Urinary bladder (tissue), 3 donors: ENCODE measurements at regions not wholly inside any gene's neighbourhood (a gene's known extent, or its start where the extent isn't known, plus 50 kb on each side); places are given as distances from the start of the nearest gene placed in this dataset.

Source experiments
- DNase-seq: peaks from one replicate; pipeline ENCODE4 v3.0.0-alpha.2; 2015; ENCODE audit errors: extremely low spot score
- H3K27ac ChIP-seq: one replicate; pipeline ENCODE4 v1.5.1; 2013; ENCODE audit warnings: low read depth, mild to moderate bottlenecking, moderate library complexity
- H3K36me3 ChIP-seq: one replicate; pipeline ENCODE4 v1.6.1; 2013; ENCODE audit warnings: mild to moderate bottlenecking, moderate library complexity; ENCODE audit not compliant: insufficient read depth
- H3K4me1 ChIP-seq: one replicate; pipeline ENCODE4 v1.6.1; 2013; ENCODE audit warnings: mild to moderate bottlenecking, moderate library complexity; ENCODE audit not compliant: insufficient read depth
- H3K4me3 ChIP-seq: one replicate; pipeline ENCODE4 v1.5.1; 2013; ENCODE audit warnings: low read depth, low read length
- WGBS: extraction: QIAGEN DNeasy Blood & Tissue Kit; methylation state at CpG from one replicate; pipeline ENCODE4 v1.1.7; 2013; 5-methylcytosine and 5-hydroxymethylcytosine counted together
- donor health status: healthy with polysubstance abuse.
- donor health status: healthy.

DNA sequence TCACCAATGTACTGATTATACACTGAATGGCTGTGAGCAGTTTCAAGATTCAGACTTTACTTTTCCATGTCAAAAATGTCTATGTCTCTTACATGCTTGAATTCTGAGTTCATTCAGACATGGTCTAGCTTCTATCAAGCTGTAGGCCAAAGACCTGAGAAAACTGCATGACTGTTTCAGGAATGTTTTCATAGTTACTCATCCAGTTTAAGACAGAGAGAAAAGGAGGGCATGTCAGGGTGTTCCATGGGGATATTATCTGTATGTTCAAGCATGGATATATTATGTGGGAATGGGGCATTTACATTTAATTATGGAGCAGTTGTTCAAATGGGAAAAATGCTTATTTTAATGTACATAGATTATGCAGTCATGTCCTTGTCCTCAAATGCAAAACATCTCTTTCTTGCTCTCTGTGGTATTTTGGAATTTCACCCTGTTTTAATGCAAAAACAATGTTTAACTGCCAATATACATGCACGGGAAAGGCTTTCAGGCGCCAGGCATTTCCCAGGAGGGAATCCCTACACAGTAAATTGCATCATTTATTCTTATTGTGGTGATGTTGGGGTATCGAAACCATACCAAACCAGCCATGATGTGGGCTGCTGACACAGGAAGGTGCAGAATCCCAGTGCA lies 429.1 kb upstream of the INTU start:
- H3K27ac ChIP-seq: no peak overlapping the region

DNA sequence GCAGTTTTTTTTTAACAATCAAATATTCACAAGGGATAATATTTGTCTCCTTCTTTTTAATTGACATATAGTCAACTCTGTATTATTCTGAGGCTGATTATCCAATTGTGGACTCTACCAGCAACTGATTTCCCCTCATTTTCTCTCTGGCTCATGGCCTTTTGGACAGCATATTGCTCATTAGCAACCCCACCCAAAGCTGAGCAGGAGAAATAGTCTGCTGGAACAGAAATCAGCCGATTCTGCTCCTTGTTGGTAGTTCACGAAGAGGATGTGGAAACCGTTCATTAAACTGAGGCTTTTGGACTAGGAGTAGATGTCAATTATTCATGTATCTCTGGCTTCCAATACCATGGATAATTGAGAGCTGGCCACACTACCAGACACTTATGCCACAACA lies 428.4 kb upstream of the INTU start:
- no peaks in the 10 kb centered on the region for H3K36me3 ChIP-seq
- no peak for DNase-seq
- 53% methylated on average over 3 of the region's 3 CpGs for WGBS
- H3K4me3 ChIP-seq: no peak overlapping the region
- no peak overlapping the region for H3K27ac ChIP-seq
- no peaks in the 10 kb centered on the region for H3K4me1 ChIP-seq

More for the DNA sequence above, 429.1 kb upstream of the INTU start:
- 89% methylated on average over 3 of the region's 3 CpGs for WGBS
- Histone ChIP-seq H3K4me1 (no peaks in the 10 kb centered on the region), H3K36me3 (no peaks in the 10 kb centered on the region), H3K4me3 (no peak overlapping the region)
- no peak for DNase-seq

DNA sequence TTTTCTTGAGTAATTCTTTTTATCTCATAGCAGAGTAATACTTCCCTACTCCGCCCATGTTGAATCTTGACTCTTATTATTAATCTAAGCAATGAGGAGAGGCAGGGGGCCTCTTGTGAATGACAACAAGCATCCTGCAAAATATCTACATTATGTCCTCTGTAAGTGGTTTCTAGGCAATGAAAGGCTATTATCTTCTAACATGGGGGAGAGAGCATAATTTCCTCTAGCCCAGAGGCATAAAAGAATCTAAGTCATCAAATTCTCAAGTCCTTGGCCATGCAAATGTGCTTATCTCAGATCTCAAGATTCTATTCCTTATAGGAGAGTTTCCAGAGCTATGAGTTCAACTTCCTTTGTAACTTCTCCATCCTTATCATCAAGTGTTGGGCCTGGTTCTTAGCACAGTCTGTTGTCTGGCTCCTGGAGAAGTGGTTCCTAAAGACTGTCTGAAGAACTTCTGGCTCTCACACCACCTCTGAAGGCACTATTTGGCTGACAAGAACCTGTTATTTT lies 423.1 kb upstream of the INTU start:
- Histone ChIP-seq H3K4me3 (no peak overlapping the region), H3K4me1 (no peaks in the 10 kb centered on the region), H3K27ac (no peak overlapping the region), H3K36me3 (no peaks in the 10 kb centered on the region)
- WGBS: 97% methylated on average over 1 of the region's 1 CpG
- no peak for DNase-seq

DNA sequence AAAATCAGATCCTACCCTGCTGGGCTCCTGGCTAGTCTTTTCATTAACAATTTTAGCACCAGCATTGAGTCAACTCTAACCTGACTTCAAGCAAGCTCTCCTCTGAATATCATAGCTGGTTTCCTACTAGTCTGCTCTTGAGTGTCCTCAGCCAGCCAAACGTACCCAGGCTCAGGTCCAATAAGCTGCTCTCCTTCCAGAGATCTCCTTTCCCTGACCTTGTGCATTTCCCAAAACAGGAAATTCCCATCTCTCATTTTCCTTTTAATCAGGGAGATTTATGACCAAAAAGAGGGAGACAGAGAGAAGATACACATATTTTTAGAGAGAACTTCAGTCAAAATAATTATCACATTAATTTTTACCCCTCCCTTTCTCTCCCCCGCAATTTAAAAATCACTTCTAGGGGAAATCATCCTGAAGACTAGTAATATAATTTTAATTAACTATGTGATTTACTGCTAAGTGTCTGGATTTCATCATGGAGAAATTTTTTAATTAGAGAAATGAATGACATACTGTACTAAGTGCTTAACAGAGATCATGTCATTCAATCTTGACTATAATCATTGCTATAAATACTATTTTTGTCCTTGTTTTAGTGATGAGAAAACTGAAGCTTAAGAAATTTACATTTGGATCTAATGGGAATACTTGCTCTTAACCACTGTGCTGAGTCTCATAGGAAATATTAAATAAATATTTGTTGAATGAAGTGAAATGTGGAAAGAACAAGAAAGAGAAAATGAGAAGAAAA lies 421.7 kb upstream of the INTU start:
- no peaks in the 10 kb centered on the region for H3K4me1 ChIP-seq
- no peak overlapping the region for H3K4me3 ChIP-seq
- no peak overlapping the region for H3K27ac ChIP-seq
- WGBS: 47% methylated on average over 2 of the region's 2 CpGs
- H3K36me3 ChIP-seq: no peaks in the 10 kb centered on the region
- DNase-seq: no peak

DNA sequence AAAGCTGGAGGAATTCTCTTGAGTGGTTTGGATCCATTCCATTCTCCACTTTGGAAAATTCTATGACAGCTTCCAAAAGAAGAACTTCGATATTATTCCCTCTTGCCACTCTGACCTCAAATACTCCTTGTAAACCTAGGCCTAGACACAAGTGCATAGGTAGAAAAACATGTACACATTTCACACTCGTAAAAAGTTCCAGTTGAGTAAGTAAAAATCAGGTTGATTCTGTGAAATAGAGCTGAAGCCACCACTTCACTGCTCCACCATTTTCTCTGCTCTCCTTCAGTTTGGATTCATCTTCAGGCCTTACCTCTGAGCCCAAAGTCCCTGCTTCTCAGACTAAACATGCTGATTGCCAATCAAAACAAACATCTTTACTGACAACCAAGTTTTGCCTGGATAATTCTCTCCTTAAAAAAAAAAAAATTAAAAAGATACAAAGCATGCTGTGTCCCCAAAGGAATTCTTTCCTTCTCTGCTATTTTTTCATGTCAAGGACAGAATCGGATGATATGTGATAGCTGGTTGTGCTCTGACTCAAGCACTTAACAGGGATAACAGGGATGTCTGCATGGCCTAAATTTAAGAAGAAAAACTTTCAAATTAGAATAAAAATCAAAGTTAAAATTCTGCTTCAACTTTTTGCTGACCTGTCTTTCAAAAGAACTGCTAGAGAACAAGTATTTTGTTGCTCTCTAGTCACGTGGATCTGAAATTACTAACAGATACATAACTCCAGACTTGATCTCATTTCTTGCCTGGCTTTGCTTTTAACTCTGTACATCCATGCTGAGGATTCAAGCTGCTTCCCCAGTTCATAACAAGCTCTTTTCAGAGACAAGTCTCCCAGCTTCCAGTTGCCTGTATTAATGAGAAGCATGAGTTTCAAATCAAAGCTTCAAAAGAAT lies 420.9 kb upstream of the INTU start:
- Histone ChIP-seq H3K27ac (no peak overlapping the region), H3K36me3 (no peaks in the 10 kb centered on the region), H3K4me1 (no peaks in the 10 kb centered on the region), H3K4me3 (no peak overlapping the region)
- DNase-seq: no peak
- 42% methylated on average over 4 of the region's 4 CpGs for WGBS

DNA sequence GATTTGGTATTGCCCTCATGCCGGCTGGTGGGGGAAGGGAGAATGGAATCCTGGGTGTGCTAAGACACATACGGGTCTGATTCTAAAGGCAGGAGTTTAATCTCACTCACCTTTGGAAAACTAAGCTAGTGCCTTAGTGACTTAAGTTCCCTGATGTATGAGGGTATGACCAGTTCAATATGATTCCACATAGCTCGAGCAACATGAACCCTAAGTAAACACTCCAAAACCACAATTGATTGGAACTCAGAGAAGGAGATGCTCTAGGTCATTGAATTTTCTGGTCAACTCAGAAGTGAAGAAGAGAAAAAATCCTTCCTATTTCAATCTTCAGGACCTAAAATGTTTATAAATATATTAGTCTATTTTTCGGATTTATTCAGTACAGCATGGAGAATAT lies 420.1 kb upstream of the INTU start:
- H3K27ac ChIP-seq: no peak overlapping the region
- WGBS: 85% methylated on average over 4 of the region's 4 CpGs
- no peaks in the 10 kb centered on the region for H3K4me1 ChIP-seq

DNA sequence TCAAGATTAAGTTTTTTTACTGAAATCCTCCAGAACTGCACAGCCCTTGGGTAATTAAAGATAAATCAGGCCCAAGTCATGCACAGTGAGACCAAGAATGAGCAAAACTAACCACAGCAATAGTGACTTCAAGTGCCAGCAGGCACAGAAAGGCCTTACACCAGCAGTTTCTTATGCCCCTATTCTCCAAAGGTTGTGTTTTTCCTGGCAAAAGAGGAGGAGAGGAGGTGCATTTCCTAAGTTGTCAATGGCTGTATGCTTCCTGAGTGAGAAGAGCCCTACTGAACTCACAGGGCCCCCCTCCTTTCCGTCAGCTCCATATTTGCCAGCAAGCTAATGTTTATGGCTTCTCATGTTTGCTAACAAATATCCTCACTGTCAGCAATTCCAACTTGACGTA lies 418.7 kb upstream of the INTU start:
- H3K27ac ChIP-seq: peak overlapping the region; percentile 4
- no peaks in the 10 kb centered on the region for H3K4me1 ChIP-seq
- DNase-seq: no peak
- no peaks in the 10 kb centered on the region for H3K36me3 ChIP-seq
- WGBS: 60% methylated on average over 2 of the region's 2 CpGs
- H3K4me3 ChIP-seq: no peak overlapping the region

More for the DNA sequence above, 420.1 kb upstream of the INTU start:
- H3K4me3 ChIP-seq: no peak overlapping the region
- no peak for DNase-seq
- H3K36me3 ChIP-seq: no peaks in the 10 kb centered on the region

DNA sequence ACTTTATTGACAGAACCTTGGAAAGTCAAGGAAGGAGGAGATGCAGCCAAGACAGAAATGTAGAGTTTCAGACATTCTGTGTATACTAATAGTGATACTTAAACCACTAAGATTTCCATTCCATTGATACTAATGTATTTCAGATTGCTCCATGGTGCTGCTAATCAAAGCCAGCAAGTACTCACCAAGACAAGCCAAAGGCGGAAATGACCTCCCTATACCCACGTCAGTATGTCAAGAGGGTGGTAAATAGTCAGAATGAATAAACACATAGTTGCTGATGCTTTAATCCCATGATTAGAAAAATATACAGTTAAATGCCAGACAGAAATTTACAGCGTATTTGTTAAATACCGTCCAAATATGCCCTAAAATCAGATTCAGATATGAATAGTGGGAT lies 417.8 kb upstream of the INTU start:
- Histone ChIP-seq H3K27ac (no peak overlapping the region), H3K4me1 (no peaks in the 10 kb centered on the region), H3K36me3 (no peaks in the 10 kb centered on the region), H3K4me3 (no peak overlapping the region)
- WGBS: 82% methylated on average over 4 of the region's 4 CpGs
- DNase-seq: no peak

DNA sequence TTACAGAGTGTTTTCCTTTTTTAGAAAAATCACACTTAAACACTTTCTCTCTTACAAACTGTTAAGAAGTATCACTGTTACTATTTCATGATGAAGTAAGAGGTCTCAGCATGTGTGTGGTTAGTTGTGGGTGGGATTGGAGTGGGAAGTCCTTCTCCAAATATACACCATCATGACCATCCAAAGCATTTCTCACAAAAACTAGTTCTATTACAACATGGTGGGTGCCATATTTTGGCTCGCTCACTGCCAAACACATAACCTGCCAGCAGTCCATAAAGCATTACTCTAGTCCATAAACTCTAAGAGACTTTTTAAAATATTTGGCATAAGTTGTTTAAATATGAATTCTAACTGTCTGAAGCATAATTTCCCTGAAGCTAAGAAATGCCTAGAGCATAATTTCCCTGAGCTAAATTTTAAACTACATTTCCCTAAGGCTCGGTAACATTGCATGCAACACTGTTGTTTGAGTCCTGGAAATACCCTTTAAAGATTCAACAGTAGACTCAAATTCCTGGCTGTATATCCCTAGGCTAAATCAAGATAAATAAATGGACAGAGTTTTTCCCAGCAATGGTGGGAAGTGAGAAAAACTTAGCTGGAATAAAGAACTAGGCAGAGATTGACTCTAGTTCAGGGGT lies 415.0 kb upstream of the INTU start:
- Histone ChIP-seq H3K36me3 (no peaks in the 10 kb centered on the region), H3K4me1 (no peaks in the 10 kb centered on the region), H3K27ac (no peak overlapping the region), H3K4me3 (no peak overlapping the region)
- no peak for DNase-seq
- WGBS: 68% methylated on average over 2 of the region's 2 CpGs

DNA sequence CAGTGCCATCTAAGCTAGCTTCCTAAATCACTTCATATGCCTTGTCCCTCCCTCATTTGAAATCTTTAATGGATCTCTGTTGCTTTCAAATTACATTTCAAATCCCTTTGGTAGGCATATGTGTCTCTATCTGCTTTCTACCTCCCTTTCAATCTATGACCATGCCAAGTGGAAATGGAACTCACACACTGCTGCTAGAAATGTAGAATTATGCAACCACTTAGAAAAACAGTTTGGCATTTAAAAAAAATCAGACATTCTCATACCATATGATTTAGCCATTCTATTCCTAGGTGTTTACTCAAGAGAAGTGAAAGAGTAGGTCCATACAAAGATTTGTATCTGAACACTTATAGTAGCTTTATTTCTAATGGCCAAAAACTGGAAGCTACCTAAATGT lies 413.5 kb upstream of the INTU start:
- Histone ChIP-seq H3K36me3 (no peaks in the 10 kb centered on the region), H3K4me3 (no peak overlapping the region), H3K27ac (no peak overlapping the region), H3K4me1 (no peaks in the 10 kb centered on the region)
- DNase-seq: no peak

DNA sequence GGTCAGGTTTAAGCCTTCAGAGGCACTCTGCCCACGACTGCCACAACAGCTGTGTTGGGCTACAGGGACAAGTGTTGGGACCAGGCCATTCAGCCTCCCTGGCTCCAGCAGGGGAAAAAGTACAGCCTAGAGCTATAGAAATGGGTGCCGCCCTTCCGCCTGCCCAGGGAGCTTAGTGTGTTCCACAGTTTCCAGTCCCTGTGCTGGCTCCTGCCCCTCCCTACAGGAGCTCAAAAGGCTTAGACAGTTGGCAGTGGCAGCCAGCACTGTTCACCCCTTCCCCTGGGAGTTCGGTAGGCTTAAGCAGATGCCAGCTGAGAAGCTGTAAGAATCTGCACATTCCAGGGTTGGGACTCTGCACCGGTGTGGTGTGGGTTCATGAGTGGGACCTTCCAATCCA lies 408.2 kb upstream of the INTU start:
- WGBS: 76% methylated on average over 5 of the region's 5 CpGs
- Histone ChIP-seq H3K27ac (no peak overlapping the region), H3K4me1 (peaks cover 2% of the 10 kb centered on the region), H3K36me3 (no peaks in the 10 kb centered on the region), H3K4me3 (no peak overlapping the region)
- DNase-seq: no peak

DNA sequence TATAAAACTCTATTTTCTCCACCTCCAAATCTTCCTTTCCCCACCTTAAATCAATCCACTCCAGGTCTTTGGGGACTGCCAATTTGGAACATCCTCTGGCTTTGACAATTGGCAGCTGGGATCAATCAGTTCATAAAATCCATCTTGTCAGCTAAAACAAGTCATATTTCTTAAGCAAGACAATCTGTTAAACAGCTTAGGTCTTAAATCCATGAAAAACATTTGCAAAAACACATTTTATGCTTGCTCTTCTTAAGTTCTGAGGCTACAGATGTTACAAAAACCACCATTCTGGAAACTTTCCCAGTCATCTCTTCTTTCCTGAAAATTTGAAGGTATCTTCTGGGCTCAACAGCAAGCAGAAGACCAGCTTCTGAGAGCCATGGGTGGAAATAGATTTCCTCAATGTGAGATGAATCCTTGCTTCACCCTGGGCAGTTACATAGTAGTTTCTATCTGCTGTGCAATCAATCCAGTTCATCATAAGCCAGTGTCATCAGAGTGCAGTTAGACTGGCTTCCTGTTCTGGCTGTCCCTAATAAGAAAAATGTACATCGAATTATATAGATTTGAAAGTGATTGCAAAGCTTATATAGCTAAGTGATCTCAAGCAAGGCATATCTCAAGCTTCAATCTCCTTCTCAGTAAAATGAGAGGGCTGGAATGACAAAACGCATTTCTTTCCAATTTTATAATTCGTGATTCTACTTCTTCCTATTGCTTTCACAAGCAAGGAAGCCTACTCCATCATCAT lies 402.7 kb upstream of the INTU start:
- no peak for DNase-seq
- 74% methylated on average over 3 of the region's 3 CpGs for WGBS
- Histone ChIP-seq H3K4me1 (no peaks in the 10 kb centered on the region), H3K27ac (no peak overlapping the region), H3K4me3 (no peak overlapping the region), H3K36me3 (no peaks in the 10 kb centered on the region)

DNA sequence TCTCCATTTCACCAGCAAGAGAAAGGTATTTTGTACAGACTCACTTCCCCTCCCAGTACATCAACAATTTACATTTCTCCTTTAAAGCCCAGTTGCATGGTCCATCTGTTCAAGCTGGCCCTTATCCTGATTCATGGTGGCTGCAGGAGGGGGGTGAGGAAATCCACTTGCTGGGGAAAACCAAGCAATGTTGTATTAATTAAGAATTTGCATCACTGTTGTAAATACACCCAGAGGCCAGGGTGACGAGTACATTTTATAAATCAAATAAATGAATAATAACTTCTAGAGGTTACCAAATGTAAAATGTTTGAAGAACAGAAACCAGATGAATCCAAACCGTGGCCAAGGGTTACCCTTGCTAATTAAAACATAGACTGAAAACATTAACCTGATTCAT lies 395.9 kb upstream of the INTU start:
- Histone ChIP-seq H3K27ac (no peak overlapping the region), H3K36me3 (no peaks in the 10 kb centered on the region), H3K4me1 (no peaks in the 10 kb centered on the region), H3K4me3 (no peak overlapping the region)
- 61% methylated on average over 2 of the region's 2 CpGs for WGBS
- DNase-seq: no peak
